ENCODE measurements at regions not wholly inside any gene's neighbourhood (a gene's known extent, or its start where the extent isn't known, plus 50 kb on each side); places are given as distances from the start of the nearest gene placed in this dataset.

- TF ChIP-seq ZBTB33 (IDR thresholded peaks at IDR 0.05) (no peak), GABPA (IDR thresholded peaks at IDR 0.05 in 1 of 2, conservative IDR thresholded peaks at IDR 0.05 in 1 of 2) (no peak)
Observed at GRCh38 chr6:104599821-104600638, 259.7 kb downstream of the HACE1 start (continued).

GRCh38 chr6:104597541-104598050 is 262.1 kb downstream of the HACE1 start:
- TF ChIP-seq YY1 (IDR thresholded peaks at IDR 0.05) = no peak
- TF ChIP-seq RAD21 (IDR thresholded peaks at IDR 0.05) = no peak
- TF ChIP-seq GABPA (IDR thresholded peaks at IDR 0.05 in 1 of 2, conservative IDR thresholded peaks at IDR 0.05 in 1 of 2) = no peak
- no peak for TF ChIP-seq NR2F2 (IDR thresholded peaks at IDR 0.05)
- no peak for TF ChIP-seq ZBTB33 (IDR thresholded peaks at IDR 0.05)
- TF ChIP-seq FOXA1 (IDR thresholded peaks at IDR 0.05) = no peak
- TF ChIP-seq HNF4G (IDR thresholded peaks at IDR 0.05) = no peak
- no peak for TF ChIP-seq MAX (IDR thresholded peaks at IDR 0.05)
- TF ChIP-seq HNF4A (conservative IDR thresholded peaks at IDR 0.05) = no peak
- no peak for TF ChIP-seq CTCF (IDR thresholded peaks at IDR 0.05; ENCODE audit: low read depth, low read length, missing input control)
- TF ChIP-seq EGR1 (IDR thresholded peaks at IDR 0.05; ENCODE audit: low read depth in 2 of 2) = no peak
- TF ChIP-seq TAF1 (conservative IDR thresholded peaks at IDR 0.05) = no peak
- TF ChIP-seq FOXA2 (IDR thresholded peaks at IDR 0.05) = no peak
- TF ChIP-seq ATF3 (IDR thresholded peaks at IDR 0.05) = no peak
- no peak for TF ChIP-seq SP1 (IDR thresholded peaks at IDR 0.05)
- TF ChIP-seq RXRA (IDR thresholded peaks at IDR 0.05) = no peak
- Histone ChIP-seq H3K4me1 (ENCODE audit: control insufficient read depth in 4 of 4, insufficient read depth in 4 of 4, low read length in 3 of 4) (no peaks in the 10 kb centered on the region), H3K9me3 (ENCODE audit: control insufficient read depth in 4 of 4, low read length in 3 of 4) (no peaks in the 10 kb centered on the region), H3K27ac (ENCODE audit: low read depth in 1 of 2, low read length in 2 of 2) (no peak overlapping the region), H3K4me3 (ENCODE audit: low read depth in 1 of 3, low read length in 3 of 3) (no peak overlapping the region), H3K27me3 (ENCODE audit: control insufficient read depth in 4 of 4, insufficient read depth in 4 of 4, low read length in 3 of 4) (no peaks in the 10 kb centered on the region), H3K36me3 (ENCODE audit: control insufficient read depth in 4 of 4, insufficient read depth in 3 of 4, low read depth in 1 of 4, low read length in 3 of 4) (no peaks in the 10 kb centered on the region), H3K9ac (ENCODE audit: low read depth in 1 of 2, low read length in 2 of 2) (no peak overlapping the region)
- DNase-seq (ENCODE audit: low spot score) = no peak
- 56% methylated on average over 4 of the region's 4 CpGs for WGBS

Data from liver (tissue), 8 donors.